ENCODE measurements at regions not wholly inside any gene's neighbourhood (a gene's known extent, or its start where the extent isn't known, plus 50 kb on each side); places are given as distances from the start of the nearest gene placed in this dataset.

DNA sequence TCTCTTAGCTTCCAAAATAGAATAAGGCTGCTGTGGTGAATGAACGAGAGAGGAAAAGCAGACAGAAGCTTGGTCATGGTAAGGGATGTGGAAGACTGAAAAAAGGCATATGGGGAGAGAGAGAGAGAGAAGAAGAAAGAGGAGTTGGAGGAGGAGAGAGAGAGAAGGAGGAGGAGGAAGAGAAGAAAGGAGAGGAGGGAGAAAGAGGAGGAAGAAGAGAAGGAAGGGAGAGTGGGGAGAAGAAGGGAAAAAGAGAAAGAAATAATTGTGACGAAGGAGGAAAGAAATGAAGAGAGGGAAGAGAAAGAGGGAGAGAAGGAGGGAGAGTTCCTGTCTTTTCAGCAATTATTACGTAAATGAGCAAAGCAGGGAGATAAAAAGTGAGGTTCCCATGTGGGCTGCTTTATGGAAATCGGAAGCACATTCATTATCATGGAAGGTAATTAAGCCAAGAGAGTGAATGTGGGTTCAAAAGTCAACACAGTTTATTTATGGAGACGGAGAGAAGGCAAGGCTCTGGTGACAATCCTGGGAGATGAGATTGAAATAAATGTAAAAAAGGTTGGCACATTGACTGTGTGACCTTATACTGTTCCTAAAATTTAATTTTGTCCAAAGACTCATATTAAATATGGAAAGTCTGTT, 611.2 kb downstream of the KIF4B start:
- Histone ChIP-seq H3K4me3 (no peak overlapping the region), H3K27ac (no peak overlapping the region)
- TF ChIP-seq, protein P1, sequence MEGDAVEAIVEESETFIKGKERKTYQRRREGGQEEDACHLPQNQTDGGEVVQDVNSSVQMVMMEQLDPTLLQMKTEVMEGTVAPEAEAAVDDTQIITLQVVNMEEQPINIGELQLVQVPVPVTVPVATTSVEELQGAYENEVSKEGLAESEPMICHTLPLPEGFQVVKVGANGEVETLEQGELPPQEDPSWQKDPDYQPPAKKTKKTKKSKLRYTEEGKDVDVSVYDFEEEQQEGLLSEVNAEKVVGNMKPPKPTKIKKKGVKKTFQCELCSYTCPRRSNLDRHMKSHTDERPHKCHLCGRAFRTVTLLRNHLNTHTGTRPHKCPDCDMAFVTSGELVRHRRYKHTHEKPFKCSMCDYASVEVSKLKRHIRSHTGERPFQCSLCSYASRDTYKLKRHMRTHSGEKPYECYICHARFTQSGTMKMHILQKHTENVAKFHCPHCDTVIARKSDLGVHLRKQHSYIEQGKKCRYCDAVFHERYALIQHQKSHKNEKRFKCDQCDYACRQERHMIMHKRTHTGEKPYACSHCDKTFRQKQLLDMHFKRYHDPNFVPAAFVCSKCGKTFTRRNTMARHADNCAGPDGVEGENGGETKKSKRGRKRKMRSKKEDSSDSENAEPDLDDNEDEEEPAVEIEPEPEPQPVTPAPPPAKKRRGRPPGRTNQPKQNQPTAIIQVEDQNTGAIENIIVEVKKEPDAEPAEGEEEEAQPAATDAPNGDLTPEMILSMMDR (IDR thresholded peaks at IDR 0.05), result no peak
- no peak for DNase-seq (ENCODE audit: low spot score)

DNA sequence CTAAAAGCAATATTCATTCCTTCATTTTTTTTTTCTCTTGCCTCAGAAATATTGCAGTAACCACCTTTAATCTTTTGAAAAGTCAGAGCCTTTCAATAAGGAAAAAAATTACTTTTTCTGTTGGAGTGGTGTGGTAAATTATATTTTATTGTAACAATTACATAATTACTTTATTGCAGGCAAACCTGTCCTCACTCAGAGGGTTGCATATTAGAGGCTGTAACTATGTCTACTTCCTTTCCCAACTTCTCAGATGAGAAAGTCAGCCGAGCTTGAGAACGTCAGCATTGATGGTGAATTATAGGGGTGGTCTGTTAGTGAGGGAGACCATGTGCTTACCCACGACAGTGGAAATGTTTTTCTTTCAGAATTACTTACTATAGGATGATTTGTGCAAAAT, 611.8 kb downstream of the KIF4B start:
- TF ChIP-seq, protein P1 (IDR thresholded peaks at IDR 0.05), result no peak
- Histone ChIP-seq H3K27ac (no peak overlapping the region), H3K4me3 (no peak overlapping the region)
- no peak for DNase-seq (ENCODE audit: low spot score)

DNA sequence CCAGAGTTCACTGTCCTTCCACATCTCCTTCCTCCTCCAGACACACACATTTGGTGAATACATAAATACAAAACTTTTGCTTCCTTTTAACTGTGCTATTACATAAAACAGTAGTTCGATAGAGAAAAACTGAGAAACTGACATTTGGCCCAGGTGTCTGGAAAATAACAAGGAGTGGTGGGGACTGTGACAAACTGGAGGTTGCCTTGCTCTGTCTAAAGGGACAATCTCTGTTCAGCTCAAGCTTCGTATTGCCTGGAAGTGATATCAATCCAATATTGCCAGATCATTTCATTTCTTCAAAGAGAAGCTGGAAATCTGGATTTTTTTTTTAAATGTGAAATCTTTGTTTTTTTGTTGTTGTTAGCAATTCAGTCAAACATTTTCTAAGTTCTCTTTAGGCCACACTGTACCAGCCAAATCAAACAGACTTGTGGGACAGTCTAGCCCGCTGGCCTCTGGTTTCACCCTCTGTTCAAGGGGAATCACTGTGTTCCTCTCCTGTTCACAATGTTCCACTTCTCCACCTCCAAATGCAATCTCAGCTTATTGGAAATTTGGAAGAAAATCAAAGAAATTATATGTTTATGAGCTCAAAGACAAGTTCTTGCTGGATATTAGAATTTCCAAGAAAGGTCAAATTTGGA, 612.5 kb downstream of the KIF4B start:
- Histone ChIP-seq H3K27ac (no peak overlapping the region), H3K4me3 (no peak overlapping the region)
- TF ChIP-seq, protein P1 (IDR thresholded peaks at IDR 0.05), result no peak
- no peak for DNase-seq (ENCODE audit: low spot score)

DNA sequence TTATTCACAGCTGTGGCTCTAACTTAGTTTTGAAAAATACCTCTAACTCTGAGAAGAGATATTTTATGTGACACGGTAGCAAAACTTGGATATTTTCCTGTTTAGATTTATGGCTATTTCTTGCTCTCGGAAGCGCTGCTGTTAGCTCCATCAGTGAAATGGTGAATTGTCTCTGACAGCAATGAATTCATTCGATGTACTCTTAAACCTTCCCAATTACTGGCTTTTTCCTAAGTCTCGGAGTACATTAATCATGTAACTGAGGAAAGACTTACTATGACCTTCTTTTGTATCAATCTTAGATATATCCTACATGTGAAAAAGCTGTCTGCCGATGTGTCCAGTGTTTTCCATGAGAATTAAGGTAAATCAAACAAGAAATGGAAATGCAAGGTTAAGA, 613.0 kb downstream of the KIF4B start:
- Histone ChIP-seq H3K27ac (no peak overlapping the region), H3K4me3 (no peak overlapping the region)
- DNase-seq (ENCODE audit: low spot score), result no peak
- TF ChIP-seq, protein P1 (IDR thresholded peaks at IDR 0.05), result no peak

DNA sequence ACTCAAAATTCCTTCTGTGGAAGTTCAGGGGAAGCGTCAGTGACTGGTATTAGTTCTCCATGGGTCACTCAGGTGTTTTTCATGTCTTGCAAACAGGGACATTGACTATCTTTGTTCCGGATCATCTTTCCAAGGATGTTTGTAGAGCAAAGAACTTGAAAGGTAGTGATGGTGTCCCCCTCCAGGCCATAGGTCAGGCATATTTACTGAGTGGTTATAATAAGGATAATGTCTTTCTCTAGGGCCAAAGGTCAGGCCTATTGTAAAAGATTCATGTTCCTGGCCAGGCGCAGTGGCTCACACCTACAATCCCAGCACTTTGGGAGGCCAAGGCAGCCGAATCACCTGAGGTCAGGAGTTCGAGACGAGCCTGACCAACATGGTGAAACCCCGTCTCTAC, 614.8 kb downstream of the KIF4B start:
- H3K4me3 ChIP-seq, result no peak overlapping the region
- DNase-seq (ENCODE audit: low spot score), result no peak
- no peak overlapping the region for H3K27ac ChIP-seq
- TF ChIP-seq, protein P1 (IDR thresholded peaks at IDR 0.05), result no peak

DNA sequence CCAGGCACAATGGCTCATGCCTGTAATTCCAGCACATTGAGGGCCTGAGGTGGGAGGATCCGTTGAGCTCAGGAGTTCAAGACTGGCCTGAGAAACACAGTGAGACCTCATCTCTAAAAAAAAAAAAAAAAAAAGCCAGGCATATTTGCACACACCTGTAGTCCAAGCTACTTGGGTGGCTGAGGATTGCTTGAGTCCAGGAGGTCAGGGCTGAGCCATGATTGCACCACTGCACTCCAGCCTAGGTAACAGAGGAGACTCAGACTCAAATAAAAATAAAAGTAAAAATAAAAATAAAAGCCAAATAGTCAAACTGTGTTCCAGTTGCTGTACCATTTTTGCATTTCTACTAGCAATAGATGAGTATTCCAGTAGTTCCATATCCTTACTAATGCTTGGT, 616.0 kb downstream of the KIF4B start:
- H3K27ac ChIP-seq, result no peak overlapping the region
- H3K4me3 ChIP-seq, result no peak overlapping the region
- no peak for DNase-seq (ENCODE audit: low spot score)
- TF ChIP-seq, protein P1 (IDR thresholded peaks at IDR 0.05), result no peak

DNA sequence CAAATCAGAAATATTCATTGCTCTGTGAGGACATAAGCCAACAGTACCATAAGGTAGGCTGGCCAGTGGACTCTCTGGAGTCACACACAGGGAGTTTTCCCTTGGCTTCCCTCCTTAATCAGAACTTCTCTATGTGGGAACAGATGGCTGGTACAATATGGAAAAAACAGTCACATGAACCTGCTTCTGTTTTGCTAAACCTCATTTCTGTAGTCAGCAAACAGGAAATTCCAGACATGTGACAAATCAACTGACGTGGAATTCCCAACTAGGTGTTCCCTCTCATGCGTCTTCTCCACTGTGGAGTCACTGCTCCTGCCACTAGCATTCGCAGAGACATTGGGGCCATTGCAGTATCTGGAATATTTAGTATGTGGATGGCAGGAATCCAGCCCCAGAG, 617.6 kb downstream of the KIF4B start:
- Histone ChIP-seq H3K27ac (no peak overlapping the region), H3K4me3 (no peak overlapping the region)
- TF ChIP-seq, protein P1 (IDR thresholded peaks at IDR 0.05), result no peak
- no peak for DNase-seq (ENCODE audit: low spot score)
